GM18502 (cell line): ENCODE measurements at regions not wholly inside any gene's neighbourhood (a gene's known extent, or its start where the extent isn't known, plus 50 kb on each side); places are given as distances from the start of the nearest gene placed in this dataset.
"Not testable (repeated sequence)": the region's sequence is repeated elsewhere in the genome, so short reads cannot be mapped to it uniquely, and the experiment has no call there.

Experiments used
- ATAC-seq: cut with Tn5 transposase; IDR thresholded peaks from one replicate; pipeline ENCODE4 v1.9.1; 2021; ENCODE audit warnings: mild to moderate bottlenecking; ENCODE audit not compliant: unreplicated experiment, poor library complexity

DNA sequence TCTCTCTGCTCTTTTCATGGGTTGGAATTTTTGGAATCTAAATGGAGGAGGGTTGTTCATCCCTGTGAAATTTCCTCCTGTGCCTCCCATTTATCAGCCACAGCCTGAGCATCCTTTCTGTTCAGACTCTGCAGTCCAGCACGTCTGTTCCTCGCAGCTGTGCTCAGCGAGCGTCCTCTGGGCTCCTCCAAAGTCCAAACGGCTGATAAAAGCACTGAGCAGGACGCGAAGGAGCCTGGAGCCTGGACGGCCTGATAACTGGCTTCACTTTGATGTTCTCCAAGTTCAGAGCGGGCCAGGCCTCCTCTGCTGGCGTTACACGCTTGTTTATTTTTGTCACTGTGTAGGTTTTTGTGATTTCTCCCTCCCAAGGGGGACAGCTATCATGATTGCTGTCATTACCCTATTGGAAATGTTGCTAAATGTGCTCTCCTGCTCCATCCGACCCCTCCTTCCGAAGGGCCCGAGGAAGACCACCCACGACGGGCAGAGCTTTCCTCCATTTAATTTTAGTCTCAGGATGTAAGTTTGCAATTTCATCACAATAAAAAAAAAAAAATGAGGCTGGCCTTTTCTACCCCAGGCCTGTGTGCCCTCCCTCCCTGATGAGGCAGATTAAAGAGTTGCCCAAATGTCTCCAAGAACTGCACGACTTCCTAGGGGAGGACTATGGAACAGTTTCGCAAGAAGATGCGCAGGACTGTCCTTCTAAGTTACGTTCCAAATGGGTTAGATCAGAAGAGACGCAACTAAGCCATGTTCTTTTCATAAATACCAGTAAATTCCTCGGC lies 290.5 kb upstream of the FOXF1 start:
- ATAC-seq, result no peak

DNA sequence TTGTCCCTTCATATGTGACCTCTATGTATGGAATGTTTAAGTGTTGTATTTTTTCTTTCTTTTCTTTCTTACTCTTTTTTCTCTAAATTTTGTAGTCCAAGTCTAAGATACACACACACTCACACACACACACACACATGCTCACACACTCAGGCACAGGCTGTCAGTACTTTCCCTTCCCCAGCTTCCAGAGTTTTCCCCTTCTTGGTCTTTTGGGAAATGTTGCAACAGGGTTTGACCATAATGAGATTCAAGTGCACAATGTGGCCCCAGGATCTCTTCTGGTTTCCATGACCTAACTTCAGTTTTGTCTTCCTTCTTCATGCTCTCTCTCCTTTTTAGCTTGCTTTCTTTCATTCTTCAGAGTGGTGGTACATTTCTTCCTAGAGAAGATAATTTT lies 289.8 kb upstream of the FOXF1 start:
- no peak for ATAC-seq

DNA sequence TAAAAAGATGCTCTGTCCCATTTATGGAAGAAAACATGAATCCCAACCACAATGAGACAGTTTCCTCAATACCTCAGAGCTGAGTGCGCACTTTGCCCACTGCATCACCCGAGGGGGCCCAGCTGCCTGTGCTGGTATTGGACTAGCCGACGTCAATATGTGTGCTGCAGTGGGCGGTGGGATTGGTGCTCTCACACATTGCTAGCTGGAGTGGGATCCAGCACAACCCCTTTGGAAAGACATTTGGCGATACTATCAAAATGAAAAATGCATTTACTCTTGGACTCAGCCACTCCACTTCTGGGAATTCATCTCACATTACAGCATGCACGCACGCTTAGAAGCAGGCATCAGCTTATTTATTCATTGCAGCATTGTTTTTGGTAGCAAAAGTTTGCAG lies 289.2 kb upstream of the FOXF1 start:
- ATAC-seq, result no peak

DNA sequence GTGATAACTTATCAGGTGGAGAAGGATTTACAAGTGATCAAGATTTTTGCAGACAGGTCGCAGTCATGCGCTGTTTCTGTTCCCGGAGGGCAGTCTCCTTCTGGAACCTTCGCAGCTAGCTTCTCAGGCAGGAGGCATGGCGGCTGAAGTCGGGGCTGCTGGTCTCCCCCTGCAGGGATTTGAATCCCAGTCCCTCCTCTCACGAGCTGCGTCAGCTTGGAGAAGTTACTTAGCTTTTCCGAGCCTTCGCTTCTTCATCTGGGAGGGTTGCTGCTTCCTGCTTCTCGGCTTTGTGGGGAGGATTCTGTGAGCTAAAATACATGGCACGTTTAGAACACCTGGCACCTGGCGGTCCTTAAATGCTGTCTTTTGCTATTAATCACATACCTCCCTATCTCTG lies 287.8 kb upstream of the FOXF1 start:
- no peak for ATAC-seq

DNA sequence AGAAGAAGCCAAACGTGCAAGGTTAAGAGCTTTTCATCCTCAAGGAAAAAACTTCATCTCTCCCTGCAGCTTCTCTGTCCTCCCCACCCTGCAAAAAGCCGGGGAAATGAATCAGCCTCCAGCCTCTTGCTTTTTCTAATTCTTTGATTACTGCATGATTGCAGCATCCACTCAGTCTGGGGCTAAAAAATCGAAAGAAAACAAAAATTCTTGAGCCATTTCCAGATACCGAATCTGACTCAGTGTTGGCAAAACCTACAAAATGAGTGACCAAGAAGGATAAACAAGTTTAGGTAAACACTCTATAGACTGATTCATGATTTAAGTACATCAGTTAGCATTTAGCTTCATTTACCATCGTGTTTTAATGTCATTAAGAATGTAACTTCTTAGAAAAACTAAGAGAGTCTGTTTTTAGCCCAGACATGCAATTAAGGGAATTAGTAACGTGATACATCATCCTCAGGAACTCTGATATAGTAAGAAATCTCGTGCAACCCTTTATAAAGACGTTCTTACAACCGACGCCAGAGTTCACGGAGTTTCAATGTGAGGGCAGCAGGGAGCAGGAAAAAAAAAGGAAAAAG lies 287.3 kb upstream of the FOXF1 start:
- no peak for ATAC-seq

DNA sequence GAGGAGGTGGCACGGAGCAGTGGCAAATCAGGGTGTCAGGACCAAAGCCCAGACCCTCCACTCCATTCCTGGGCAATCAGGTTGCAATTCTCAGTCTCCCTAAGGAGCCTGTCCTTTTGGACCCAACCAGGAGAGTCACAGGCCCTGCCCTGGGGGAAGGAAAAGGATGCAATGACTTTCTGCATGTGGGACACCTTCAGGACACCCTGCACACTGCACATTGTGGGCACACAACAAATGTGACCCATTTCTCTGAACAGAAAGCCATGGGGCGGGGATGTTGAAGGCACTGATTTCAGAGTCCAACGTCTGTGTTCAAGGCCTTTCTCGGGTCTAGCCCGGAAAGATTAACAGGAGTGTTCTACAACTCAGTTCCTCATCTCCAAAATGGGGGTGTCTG lies 286.2 kb upstream of the FOXF1 start:
- ATAC-seq, result no peak

DNA sequence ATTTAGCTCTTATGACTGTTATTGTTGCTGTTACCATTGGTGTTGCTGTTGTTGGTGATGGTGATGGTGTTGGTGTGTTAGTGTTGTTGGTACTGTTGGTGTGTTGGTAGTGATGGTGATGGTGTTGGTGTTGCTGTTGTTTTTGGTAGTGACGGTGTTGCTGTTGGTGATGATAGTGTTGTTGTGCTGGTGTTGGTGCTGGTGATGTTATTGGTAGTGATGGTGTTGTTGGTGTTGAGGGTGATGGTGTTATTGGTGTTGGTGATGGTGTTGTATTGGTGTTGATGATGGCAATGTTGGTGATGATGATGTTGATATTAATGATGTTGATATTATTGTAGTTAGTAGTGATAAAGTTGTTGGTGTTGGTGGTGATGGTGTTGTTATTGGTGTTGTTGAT lies 285.7 kb upstream of the FOXF1 start:
- no peak for ATAC-seq

DNA sequence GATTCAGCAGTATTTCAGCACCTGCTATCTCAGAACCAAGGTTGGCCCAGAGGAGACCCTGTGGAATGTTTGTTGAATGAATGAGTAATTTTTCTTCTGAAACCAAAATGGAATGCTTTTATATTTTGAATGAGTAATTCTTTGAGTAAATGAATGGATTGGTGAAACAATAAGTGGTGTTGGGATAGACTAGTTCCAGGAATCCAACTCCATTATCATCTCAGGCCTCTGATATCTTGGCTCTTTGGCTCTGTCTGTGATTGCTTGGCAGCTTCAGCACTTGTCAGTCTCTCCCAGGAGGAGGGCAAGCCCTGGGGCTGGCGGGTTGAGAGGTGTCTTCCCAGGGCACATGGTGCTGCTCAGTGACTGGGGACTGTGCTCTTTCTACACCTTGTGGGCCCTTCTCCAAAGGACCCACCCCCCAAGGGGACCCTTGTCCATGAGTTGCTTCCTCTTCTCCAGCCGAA lies 284.4 kb upstream of the FOXF1 start:
- ATAC-seq, result no peak

DNA sequence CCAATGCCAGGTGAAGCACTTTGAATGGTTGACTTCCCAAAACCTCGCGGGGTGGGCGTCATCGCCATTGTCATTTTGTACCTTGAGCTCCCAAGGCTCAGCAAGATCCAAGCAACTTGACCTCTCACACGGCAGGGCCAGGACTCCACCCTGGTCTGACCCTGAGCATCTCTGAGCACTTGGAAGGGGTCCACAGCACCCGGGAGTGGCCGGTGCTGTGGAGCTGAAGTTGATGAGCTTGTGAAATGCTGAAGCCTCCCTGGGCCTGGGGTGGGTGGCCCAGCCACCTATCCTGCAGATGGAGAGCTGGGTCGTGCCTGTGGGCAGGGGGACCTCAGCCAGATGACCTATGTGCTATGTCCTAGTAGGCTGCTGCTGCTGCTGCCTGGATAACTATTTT lies 283.3 kb upstream of the FOXF1 start:
- ATAC-seq, result no peak

DNA sequence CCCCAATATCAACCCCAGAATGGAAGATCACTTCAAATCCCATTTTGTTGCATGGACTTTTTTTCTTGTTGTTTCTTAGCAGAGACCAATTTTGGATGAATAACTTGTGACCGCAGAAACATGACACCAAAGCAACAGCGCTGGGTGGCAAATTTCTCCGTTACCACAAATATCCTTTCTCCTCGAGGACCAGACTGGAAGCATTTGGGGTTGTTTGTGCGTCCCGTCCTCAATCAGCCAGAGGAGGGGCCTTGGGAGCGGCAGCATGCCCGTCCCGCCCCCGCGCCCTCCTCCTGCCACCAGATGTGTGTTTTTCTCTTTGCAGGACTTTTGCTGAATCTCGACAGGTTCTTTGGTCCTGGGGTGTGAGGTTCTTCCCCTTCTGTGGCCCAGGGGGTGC lies 282.5 kb upstream of the FOXF1 start:
- no peak for ATAC-seq

DNA sequence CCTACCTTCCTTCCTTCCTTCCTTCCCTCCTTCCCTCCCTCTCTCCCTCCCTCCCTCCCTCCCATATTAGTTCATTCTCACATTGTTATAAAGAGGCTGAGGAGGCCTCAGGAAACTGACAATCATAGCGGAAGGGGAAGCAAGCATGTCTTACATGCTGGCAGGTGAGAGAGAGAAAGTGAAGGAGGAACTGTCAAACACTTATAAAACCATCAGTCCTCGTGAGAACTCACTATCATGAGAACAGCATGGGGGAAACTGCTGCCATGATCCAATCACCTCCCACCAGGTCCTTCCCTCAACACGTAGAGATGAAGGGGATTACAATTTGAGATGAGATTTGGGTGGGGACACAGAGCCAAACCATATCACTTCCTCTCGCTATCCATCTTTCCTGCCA lies 281.6 kb upstream of the FOXF1 start:
- ATAC-seq, result no peak

DNA sequence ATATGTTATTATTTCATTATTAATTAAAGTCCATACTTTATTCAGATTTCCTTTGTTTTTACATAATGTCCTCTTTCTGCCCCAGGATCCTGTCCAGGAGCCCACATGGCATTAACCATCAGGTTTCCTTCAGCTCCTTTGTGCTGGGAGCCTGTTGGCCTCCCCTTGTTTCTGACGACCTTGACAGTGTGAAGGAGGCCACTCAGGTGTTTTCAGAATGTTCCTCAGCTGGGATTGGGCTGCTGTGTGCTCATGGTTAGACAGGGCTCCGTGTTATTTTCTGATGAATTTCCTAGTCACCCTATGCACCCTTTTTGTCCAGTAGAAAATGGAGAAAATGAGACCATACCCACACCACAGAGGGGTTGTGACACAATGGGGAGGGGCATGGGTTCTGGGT lies 281.0 kb upstream of the FOXF1 start:
- no peak for ATAC-seq

DNA sequence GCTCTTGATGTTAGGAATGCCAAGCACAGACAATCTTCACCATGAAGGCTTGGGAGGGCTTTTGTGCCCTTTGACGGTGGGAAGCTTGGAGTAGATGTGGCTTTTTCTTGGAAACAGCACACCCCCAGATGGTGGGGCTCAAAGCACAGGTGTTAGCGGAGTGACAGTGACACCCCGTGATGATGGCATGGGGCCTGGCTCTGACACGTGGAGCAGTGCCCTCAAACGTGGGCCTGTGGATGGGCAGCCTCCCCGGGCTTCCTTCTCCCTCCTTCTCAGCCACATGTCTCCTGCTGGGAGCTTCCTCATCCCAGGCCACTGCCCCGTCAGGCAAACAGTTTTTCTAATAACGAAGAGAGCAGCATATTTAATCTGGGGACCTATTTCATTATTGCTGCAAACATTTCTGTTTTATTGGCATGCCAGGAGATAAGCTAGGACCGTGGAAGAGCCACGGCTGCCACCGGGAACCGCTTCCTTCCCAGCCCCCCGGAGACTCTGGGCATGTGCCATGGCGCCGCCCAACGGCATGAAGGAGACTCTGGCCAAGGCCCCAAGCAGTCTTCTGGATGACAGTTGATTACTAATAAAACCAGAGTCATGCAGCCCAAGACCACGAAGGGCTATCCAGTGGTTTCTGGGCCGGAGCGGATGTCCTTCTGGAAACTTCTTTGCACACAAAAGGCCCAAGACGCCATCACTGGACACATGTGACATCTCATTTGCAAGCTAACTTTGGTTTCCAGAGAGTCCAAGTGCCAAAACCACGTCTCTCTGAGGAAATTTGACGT lies 280.3 kb upstream of the FOXF1 start:
- ATAC-seq, result no peak

DNA sequence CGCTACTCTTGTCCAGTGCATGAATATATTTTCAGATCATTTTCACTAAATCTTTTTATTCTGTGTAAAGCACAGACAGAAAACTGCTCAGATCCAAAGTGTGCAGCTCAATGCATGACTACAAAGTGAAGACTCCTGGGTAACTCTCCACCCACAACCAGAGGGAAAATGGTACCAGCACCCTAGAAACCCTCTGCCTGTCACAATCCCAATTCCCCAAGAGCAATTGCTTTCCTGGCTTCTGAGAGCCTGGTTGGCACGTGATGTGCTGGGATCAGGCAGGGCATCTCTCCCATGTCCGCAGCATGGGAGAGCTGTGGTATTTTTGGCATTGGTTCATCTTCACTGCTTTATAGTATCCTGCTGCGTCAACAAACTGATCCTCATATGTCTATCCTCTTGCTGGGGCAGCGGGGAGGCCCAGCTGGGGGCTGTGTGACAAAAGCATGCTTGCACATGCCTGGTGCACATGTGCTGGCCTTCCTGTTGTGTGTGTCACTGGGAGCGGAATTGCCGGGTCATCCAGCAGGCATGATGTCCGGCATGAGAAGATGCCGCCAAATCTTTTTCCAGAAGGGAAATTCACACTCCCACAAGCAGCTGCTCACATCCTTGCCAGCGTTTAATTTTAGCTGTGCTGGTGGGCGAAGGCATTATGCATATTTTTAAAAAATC lies 278.9 kb upstream of the FOXF1 start:
- ATAC-seq, result no peak

DNA sequence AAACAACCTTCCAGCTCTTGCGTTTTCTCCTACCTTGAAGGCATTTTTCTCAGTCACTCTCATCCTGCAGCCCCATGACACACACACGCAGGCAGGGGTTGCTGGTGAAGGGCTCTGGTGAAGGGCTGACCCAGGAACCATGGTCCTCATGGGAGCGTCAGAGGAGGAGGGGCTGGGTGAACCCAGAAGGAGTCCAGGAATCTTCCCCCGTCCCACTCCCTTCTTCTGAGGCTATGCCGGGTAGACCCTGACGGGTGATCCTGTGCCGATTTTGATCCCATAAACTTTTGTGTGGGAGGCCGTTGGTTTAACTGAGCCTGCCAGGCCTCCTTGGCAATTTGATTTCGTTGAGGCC lies 278.4 kb upstream of the FOXF1 start:
- no peak for ATAC-seq

DNA sequence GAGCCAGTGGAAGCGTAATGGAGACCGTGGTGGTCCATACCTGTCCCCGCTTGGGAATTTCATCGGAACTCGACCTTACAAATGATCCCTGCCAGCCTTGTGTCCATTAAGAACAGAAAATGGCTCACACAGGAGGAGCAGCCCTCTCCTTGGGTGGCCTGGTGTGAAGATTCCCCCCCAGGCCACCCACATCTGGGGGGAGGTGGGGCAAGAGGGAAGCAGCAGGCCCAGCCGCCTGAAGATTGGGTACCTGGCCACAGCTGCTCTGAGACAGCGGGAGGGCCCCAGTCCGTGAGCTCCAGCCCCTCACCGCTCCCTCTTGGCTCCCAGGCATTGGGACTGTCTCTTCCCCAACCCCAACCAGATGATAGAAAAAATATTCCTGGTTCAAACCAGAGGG lies 277.8 kb upstream of the FOXF1 start:
- no peak for ATAC-seq

DNA sequence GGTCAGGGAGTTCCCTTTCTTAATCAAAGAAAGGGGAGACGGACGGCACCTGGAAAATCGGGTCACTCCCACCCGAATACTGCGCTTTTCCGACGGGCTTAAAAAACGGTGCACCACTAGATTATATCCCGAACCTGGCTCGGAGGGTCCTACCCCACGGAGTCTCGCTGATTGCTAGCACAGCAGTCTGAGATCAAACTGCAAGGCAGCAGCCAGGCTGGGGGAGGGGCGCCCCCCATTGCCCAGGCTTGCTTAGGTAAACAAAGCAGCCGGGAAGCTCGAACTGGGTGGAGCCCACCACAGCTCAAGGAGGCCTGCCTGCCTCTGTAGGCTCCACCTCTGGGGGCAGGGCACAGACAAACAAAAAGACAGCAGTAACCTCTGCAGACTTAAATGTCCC lies 276.8 kb upstream of the FOXF1 start:
- ATAC-seq, result not testable (repeated sequence)

DNA sequence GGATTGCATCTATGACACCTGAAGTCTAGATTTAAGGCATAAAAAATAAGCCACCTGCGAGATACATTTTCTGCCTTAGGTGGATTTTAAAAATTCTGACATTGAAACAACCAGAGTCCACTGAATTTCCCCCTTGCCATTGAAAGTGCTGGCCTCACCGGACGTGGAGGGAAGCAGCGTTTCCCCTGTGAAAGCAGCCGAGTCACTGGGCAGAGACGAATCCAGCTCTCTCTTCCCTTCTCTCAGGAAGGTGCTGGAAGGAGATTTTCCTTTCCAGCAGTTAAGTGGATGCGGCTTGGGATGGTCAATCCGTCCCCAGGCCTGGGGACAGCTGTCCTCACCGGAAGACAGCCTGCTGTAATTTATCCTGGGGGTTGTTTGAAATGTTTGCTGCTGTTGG lies 270.9 kb upstream of the FOXF1 start:
- ATAC-seq, result no peak

DNA sequence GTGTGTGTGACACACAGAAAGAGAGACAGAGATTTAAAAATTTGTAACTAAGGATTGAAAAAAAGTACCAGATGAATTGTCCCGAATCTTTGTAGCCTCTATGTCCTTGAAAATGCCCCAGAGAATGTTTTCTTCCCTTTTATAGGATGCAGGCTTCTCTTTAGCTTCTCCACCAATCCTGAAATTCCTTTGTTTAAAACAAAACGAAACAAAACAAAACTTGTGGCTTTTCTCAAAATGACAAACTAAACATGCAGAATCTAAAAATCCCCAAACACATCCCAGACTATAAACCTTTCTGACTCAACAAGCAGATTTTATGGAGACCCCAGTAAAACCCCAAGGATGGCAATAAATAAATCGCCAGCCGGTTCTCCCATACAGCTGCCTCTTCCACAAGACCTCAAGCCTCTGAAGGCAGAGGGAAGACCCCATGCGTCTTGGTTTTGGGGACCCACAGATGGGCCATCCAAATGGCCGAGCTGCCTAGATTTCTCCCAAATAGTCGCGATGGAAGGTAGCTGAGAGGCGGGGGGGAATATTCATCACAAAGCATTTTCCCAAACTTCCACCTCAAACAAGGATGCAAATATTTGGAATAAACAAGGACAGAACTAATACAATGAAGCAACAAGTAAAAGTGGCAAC lies 269.5 kb upstream of the FOXF1 start:
- no peak for ATAC-seq

DNA sequence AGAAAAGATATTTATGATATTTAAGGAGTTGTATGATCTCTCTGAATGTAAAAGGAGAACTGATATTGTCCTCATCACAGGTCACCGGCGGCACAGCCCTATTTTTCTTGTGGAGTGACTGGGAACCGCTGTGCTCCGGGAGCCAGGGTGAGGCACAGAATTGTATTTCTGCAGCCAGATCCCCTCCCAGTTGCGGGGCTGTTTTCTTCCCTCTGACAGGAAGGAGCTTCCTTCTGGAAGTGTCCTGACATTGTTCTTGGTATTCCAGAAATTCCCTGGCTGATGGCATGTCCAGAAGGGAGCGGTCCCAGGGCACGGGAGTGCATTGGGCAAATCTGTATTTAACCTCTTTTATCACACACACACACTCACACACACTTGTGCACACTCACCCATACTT lies 268.6 kb upstream of the FOXF1 start:
- no peak for ATAC-seq
